Activated CD8-positive, alpha-beta T cell treated with anti-CD3 and anti-CD28 coated beads for 36 hours (primary cell): ENCODE measurements at regions not wholly inside any gene's neighbourhood (a gene's known extent, or its start where the extent isn't known, plus 50 kb on each side); places are given as distances from the start of the nearest gene placed in this dataset.

Experiments
- ATAC-seq: fragments of 200-7000 bp; cut with Tn5 transposase; one replicate; pipeline ENCODE4 v1.10.0; 2021; ENCODE audit warnings: mild to moderate bottlenecking, moderate library complexity
- CTCF ChIA-PET: fragments of 350-600 bp; sonication (Branson Sonifier 250); formaldehyde crosslinking; loops from one replicate; lab custom pipeline; 2021; ENCODE audit warnings: antibody characterized with exemption; lab: Charles Lee
- POLR2A ChIA-PET: fragments of 350-600 bp; sonication (Branson Sonifier 250); formaldehyde crosslinking; loops from one replicate; lab custom pipeline; 2021; ENCODE audit warnings: antibody characterized with exemption; lab: Charles Lee
- DNase-seq: peaks from one replicate; pipeline ENCODE4 v3.0.0-alpha.2; 2020
- H3K27ac Mint-ChIP-seq: one replicate; pipeline ENCODE4 v1.8.0; 2021; ENCODE audit warnings: mild to moderate bottlenecking, mixed read lengths
- H3K27me3 Mint-ChIP-seq: one replicate; pipeline ENCODE4 v1.8.0; 2021; ENCODE audit warnings: mixed read lengths
- H3K36me3 Mint-ChIP-seq: one replicate; pipeline ENCODE4 v1.8.0; 2021; ENCODE audit warnings: low read depth, mixed read lengths
- H3K4me1 Mint-ChIP-seq: one replicate; pipeline ENCODE4 v1.8.0; 2021; ENCODE audit warnings: low read depth, mixed read lengths
- H3K4me3 Mint-ChIP-seq: one replicate; pipeline ENCODE4 v1.8.0; 2021; ENCODE audit warnings: mild to moderate bottlenecking, moderate library complexity, mixed read lengths
- H3K9me3 Mint-ChIP-seq: one replicate; pipeline ENCODE4 v1.8.0; 2021; ENCODE audit warnings: mixed read lengths
- CTCF ChIP-seq: fragments of 200-600 bp; IDR thresholded peaks from one replicate; pipeline ENCODE4 v1.8.0; 2022; ENCODE audit warnings: antibody characterized with exemption, mild to moderate bottlenecking
- intact Hi-C: fragments of 100-400 bp; cut with micrococcal nuclease; formaldehyde crosslinking; loops from one replicate; pipeline ENCODE4 v1.10.0; 2022

GRCh38 chr6:112649853-112650252 is 302.7 kb downstream of the RFPL4B start:
- intact Hi-C loops, result no loop called here
- ATAC-seq (no peak), DNase-seq (no peak)
- H3K4me1 Mint-ChIP-seq, result no peaks in the 10 kb centered on the region
- no peaks in the 10 kb centered on the region for H3K9me3 Mint-ChIP-seq
- H3K4me3 Mint-ChIP-seq, result no peak overlapping the region
- TF ChIP-seq CTCF, result no peak
- H3K27me3 Mint-ChIP-seq, result no peaks in the 10 kb centered on the region
- no peak overlapping the region for H3K27ac Mint-ChIP-seq
- H3K36me3 Mint-ChIP-seq, result no peaks in the 10 kb centered on the region
- ChIA-PET CTCF (interaction anchor here (1.4 kb wide), 1 partner anchor 12 kb away, joined by 3 read pairs; no protein-coding TSS in a partner anchor), POLR2A (no interaction called here)

DNA sequence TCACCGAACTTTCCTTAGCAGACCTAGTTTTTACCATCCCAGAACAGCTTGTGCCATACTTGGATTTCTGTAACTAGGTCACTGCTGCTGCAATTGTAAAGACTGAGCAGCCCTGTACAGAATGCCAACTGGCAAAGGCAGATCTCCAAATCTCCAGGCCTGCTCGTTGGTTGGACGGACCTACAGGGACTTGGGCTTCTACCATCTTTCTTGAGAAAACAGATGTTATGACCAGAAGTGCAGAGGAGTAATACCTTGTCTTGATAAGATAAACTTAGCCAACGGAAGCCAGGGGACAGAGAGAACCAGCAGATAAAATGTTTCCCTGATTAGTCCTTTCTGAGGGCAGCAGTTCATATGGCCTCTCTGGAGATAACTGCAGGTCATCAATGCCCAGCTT is 304.1 kb downstream of the RFPL4B start:
- Mint-ChIP-seq H3K4me1 (no peaks in the 10 kb centered on the region), H3K4me3 (no peak overlapping the region), H3K36me3 (no peaks in the 10 kb centered on the region), H3K9me3 (no peaks in the 10 kb centered on the region), H3K27me3 (no peaks in the 10 kb centered on the region), H3K27ac (no peak overlapping the region)
- ChIA-PET POLR2A (no interaction called here), CTCF (interaction anchor here (1.4 kb wide), 1 partner anchor 14 kb away, joined by 3 read pairs; no protein-coding TSS in a partner anchor)
- DNase-seq (no peak), ATAC-seq (no peak)
- TF ChIP-seq CTCF, result no peak
- intact Hi-C loops, result no loop called here

DNA sequence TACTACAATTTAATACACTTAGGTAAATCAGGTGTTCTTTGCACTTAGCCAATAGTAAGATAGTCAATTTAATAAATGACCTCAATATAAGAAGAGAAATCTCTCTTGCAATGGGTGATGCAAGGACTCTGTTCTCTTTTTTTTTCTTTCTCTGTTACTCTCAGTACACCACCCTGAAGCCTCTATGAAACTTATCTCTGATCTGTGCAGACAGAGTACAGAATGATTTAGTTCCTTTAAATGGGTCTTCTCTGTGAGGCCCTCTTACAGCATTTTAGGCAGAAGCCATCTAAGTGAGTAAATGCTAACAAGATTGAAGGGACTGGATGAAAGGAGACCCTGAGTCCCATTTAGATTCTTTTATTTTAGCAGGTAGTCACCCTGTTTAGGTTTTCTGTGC is 312.8 kb downstream of the RFPL4B start:
- TF ChIP-seq CTCF, result no peak
- POLR2A ChIA-PET, result no interaction called here
- ATAC-seq (no peak), DNase-seq (no peak)
- Mint-ChIP-seq H3K4me3 (no peak overlapping the region), H3K27me3 (no peaks in the 10 kb centered on the region), H3K36me3 (no peaks in the 10 kb centered on the region), H3K9me3 (no peaks in the 10 kb centered on the region), H3K27ac (no peak overlapping the region), H3K4me1 (no peaks in the 10 kb centered on the region)
- CTCF ChIA-PET, result no interaction called here
- intact Hi-C loops, result no loop called here

- no peaks in the 10 kb centered on the region for H3K4me1 Mint-ChIP-seq
- DNase-seq (no peak), ATAC-seq (no peak)
- no peak overlapping the region for H3K4me3 Mint-ChIP-seq
- ChIA-PET POLR2A (no interaction called here), CTCF (no interaction called here)
- intact Hi-C loops, result no loop called here
- H3K27me3 Mint-ChIP-seq, result no peaks in the 10 kb centered on the region
- no peaks in the 10 kb centered on the region for H3K36me3 Mint-ChIP-seq
- no peak for TF ChIP-seq CTCF
- H3K27ac Mint-ChIP-seq, result no peak overlapping the region
- no peaks in the 10 kb centered on the region for H3K9me3 Mint-ChIP-seq
Observed at GRCh38 chr6:112660626-112661025, 313.5 kb downstream of the RFPL4B start.

DNA sequence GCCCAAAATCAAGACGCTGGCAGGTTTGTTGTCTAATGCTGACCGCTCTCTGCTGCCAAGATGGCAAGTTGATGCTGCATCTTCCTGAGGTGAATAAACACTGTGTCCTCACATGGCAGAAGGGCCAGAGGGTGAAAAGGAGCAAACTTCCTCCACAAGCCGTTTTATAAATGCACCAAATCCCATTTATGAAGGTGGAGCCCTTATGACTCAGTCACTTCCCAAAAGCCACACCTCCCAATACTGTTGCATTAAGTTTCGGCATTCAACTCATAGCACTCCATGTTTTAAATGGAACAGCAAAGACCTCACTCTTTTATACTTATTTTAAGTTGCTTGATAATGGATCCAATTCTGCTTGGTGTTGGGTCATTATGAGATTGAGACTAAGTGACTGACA is 316.6 kb downstream of the RFPL4B start:
- POLR2A ChIA-PET, result no interaction called here
- Mint-ChIP-seq H3K27me3 (no peaks in the 10 kb centered on the region), H3K27ac (no peak overlapping the region), H3K9me3 (no peaks in the 10 kb centered on the region), H3K4me1 (no peaks in the 10 kb centered on the region), H3K36me3 (no peaks in the 10 kb centered on the region), H3K4me3 (no peak overlapping the region)
- CTCF ChIA-PET, result no interaction called here
- ATAC-seq (no peak), DNase-seq (no peak)
- TF ChIP-seq CTCF, result no peak
- intact Hi-C loops, result no loop called here
